ENCODE measurements at regions not wholly inside any gene's neighbourhood (a gene's known extent, or its start where the extent isn't known, plus 50 kb on each side); places are given as distances from the start of the nearest gene placed in this dataset.

GRCh38 chr13:65499256-65499655 lies 1730.9 kb downstream of the PCDH9 start:
- no peak for TF ChIP-seq ZNF8 (CRISPR knock-in tag; IDR thresholded peaks at IDR 0.05)
- TF ChIP-seq ESRRG (CRISPR knock-in tag; IDR thresholded peaks at IDR 0.05), result no peak
- TF ChIP-seq, protein P1, sequence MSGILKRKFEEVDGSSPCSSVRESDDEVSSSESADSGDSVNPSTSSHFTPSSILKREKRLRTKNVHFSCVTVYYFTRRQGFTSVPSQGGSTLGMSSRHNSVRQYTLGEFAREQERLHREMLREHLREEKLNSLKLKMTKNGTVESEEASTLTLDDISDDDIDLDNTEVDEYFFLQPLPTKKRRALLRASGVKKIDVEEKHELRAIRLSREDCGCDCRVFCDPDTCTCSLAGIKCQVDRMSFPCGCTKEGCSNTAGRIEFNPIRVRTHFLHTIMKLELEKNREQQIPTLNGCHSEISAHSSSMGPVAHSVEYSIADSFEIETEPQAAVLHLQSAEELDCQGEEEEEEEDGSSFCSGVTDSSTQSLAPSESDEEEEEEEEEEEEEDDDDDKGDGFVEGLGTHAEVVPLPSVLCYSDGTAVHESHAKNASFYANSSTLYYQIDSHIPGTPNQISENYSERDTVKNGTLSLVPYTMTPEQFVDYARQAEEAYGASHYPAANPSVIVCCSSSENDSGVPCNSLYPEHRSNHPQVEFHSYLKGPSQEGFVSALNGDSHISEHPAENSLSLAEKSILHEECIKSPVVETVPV (CRISPR knock-in tag; IDR thresholded peaks at IDR 0.05), result no peak
- TF ChIP-seq, protein P2, sequence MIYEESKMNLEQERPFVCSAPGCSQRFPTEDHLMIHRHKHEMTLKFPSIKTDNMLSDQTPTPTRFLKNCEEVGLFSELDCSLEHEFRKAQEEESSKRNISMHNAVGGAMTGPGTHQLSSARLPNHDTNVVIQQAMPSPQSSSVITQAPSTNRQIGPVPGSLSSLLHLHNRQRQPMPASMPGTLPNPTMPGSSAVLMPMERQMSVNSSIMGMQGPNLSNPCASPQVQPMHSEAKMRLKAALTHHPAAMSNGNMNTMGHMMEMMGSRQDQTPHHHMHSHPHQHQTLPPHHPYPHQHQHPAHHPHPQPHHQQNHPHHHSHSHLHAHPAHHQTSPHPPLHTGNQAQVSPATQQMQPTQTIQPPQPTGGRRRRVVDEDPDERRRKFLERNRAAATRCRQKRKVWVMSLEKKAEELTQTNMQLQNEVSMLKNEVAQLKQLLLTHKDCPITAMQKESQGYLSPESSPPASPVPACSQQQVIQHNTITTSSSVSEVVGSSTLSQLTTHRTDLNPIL (CRISPR knock-in tag; IDR thresholded peaks at IDR 0.05; ENCODE audit: low read depth), result no peak
- no peak for TF ChIP-seq ZNF70 (CRISPR knock-in tag; IDR thresholded peaks at IDR 0.05)
- TF ChIP-seq ZFP3 (CRISPR knock-in tag; IDR thresholded peaks at IDR 0.05), result no peak
- no peak for TF ChIP-seq PPARA (CRISPR knock-in tag; IDR thresholded peaks at IDR 0.05; ENCODE audit: borderline replicate concordance)
- TF ChIP-seq, protein P3, sequence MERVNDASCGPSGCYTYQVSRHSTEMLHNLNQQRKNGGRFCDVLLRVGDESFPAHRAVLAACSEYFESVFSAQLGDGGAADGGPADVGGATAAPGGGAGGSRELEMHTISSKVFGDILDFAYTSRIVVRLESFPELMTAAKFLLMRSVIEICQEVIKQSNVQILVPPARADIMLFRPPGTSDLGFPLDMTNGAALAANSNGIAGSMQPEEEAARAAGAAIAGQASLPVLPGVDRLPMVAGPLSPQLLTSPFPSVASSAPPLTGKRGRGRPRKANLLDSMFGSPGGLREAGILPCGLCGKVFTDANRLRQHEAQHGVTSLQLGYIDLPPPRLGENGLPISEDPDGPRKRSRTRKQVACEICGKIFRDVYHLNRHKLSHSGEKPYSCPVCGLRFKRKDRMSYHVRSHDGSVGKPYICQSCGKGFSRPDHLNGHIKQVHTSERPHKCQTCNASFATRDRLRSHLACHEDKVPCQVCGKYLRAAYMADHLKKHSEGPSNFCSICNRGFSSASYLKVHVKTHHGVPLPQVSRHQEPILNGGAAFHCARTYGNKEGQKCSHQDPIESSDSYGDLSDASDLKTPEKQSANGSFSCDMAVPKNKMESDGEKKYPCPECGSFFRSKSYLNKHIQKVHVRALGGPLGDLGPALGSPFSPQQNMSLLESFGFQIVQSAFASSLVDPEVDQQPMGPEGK (CRISPR knock-in tag; IDR thresholded peaks at IDR 0.05; ENCODE audit: borderline replicate concordance), result no peak
- TF ChIP-seq, protein P4, sequence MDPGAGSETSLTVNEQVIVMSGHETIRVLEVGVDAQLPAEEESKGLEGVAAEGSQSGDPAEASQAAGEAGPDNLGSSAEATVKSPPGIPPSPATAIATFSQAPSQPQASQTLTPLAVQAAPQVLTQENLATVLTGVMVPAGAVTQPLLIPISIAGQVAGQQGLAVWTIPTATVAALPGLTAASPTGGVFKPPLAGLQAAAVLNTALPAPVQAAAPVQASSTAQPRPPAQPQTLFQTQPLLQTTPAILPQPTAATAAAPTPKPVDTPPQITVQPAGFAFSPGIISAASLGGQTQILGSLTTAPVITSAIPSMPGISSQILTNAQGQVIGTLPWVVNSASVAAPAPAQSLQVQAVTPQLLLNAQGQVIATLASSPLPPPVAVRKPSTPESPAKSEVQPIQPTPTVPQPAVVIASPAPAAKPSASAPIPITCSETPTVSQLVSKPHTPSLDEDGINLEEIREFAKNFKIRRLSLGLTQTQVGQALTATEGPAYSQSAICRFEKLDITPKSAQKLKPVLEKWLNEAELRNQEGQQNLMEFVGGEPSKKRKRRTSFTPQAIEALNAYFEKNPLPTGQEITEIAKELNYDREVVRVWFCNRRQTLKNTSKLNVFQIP (CRISPR knock-in tag; IDR thresholded peaks at IDR 0.05; ENCODE audit: borderline replicate concordance, low read depth), result no peak
- TF ChIP-seq ARNTL (CRISPR knock-in tag; IDR thresholded peaks at IDR 0.05; ENCODE audit: borderline replicate concordance, low read depth), result no peak
- TF ChIP-seq ZNF565 (CRISPR knock-in tag; conservative IDR thresholded peaks at IDR 0.05; ENCODE audit: low read depth), result no peak
- TF ChIP-seq ISL1 (CRISPR knock-in tag; IDR thresholded peaks at IDR 0.05), result no peak
- no peak for TF ChIP-seq CSDC2 (CRISPR knock-in tag; IDR thresholded peaks at IDR 0.05)
- no peak for TF ChIP-seq SNAI2 (CRISPR knock-in tag; IDR thresholded peaks at IDR 0.05)
